CD14-positive monocyte (primary cell): ENCODE measurements at regions not wholly inside any gene's neighbourhood (a gene's known extent, or its start where the extent isn't known, plus 50 kb on each side); places are given as distances from the start of the nearest gene placed in this dataset.

ENCODE experiments used
- DNase-seq, 3 donors: peaks; one replicate each; pipeline ENCODE4 v3.0.0-alpha.2; 2011 to 2022
- H2AFZ ChIP-seq: 2 replicates; pipeline ENCODE4 v1.6.0; 2012; ENCODE audit warnings: mild to moderate bottlenecking, low read depth, low read length, inconsistent platforms; ENCODE audit not compliant: insufficient read depth, poor library complexity, severe bottlenecking
- H3K27ac ChIP-seq, 2 donors: 1 replicate in 1 of 2; 2 replicates in 1 of 2; pipeline ENCODE4 v1.5.1; 2012 to 2013; ENCODE audit warnings: low read length in 2 of 2, control low read depth in 1 of 2, inconsistent platforms in 1 of 2, low read depth in 1 of 2, mild to moderate bottlenecking in 1 of 2
- H3K27me3 ChIP-seq, 2 donors: one replicate each; pipeline versions ENCODE4 v1.6.0 to v1.6.1; 2011 to 2013; ENCODE audit warnings: low read length in 2 of 2; ENCODE audit not compliant: control insufficient read depth in 2 of 2, insufficient read depth in 2 of 2
- H3K36me3 ChIP-seq, 2 donors: replicated peaks in 1 of 2; 1 replicate in 1 of 2; 2 replicates in 1 of 2; pipeline versions ENCODE4 v1.5.1 to v1.6.1; 2012 to 2013; ENCODE audit warnings: low read length in 2 of 2, control low read depth in 1 of 2, inconsistent platforms in 1 of 2, mild to moderate bottlenecking in 1 of 2; ENCODE audit not compliant: insufficient read depth in 2 of 2, control insufficient read depth in 1 of 2
- H3K4me1 ChIP-seq, 2 donors: 1 replicate in 1 of 2; 2 replicates in 1 of 2; pipeline versions ENCODE4 v1.5.1 to v1.6.1; 2012 to 2013; ENCODE audit warnings: low read length in 2 of 2, control low read depth in 1 of 2, inconsistent platforms in 1 of 2, mild to moderate bottlenecking in 1 of 2, moderate library complexity in 1 of 2; ENCODE audit not compliant: insufficient read depth in 2 of 2, control insufficient read depth in 1 of 2
- H3K4me2 ChIP-seq: replicated peaks from 2 replicates; pipeline ENCODE3; 2012; ENCODE audit warnings: low read length, moderate library complexity, mild to moderate bottlenecking; ENCODE audit not compliant: poor library complexity, severe bottlenecking; ENCODE audit errors: extremely low read depth
- H3K4me3 ChIP-seq, 3 experiments: fragments of 200-600 bp in 1 of 3; sonication (generic) in 1 of 3; replicated peaks in 1 of 3; 1 replicate in 2 of 3; 2 replicates in 1 of 3; pipeline ENCODE4 v1.5.1; 2011 to 2013; ENCODE audit warnings: low read length in 3 of 3, mild to moderate bottlenecking in 3 of 3, control low read depth in 2 of 3, low read depth in 2 of 3, inconsistent platforms in 1 of 3, moderate library complexity in 1 of 3
- H3K79me2 ChIP-seq: 2 replicates; pipeline ENCODE4 v1.6.0; 2012; ENCODE audit warnings: mild to moderate bottlenecking, control low read depth, inconsistent platforms, low read length, moderate library complexity; ENCODE audit not compliant: insufficient read depth
- H3K9ac ChIP-seq: 2 replicates; pipeline ENCODE4 v1.6.0; 2017; ENCODE audit warnings: low read length, mild to moderate bottlenecking; ENCODE audit not compliant: insufficient read depth, poor library complexity, severe bottlenecking
- H3K9me3 ChIP-seq, 2 donors: replicated peaks in 1 of 2; 1 replicate in 1 of 2; 2 replicates in 1 of 2; pipeline versions ENCODE4 v1.5.1 to v1.6.1; 2012 to 2013; ENCODE audit warnings: low read length in 2 of 2, control low read depth in 1 of 2; ENCODE audit not compliant: control insufficient read depth in 1 of 2, insufficient read depth in 1 of 2
- H4K20me1 ChIP-seq: 2 replicates; pipeline ENCODE4 v1.6.0; 2012; ENCODE audit warnings: mild to moderate bottlenecking, low read length, control low read depth, moderate library complexity; ENCODE audit not compliant: insufficient read depth
- H3K27ac Mint-ChIP-seq, 7 donors: one replicate each; pipeline ENCODE4 v1.8.0; 2020; ENCODE audit warnings: mild to moderate bottlenecking in 7 of 7, mixed read lengths in 7 of 7, moderate library complexity in 6 of 7, inconsistent platforms in 2 of 7
- H3K27me3 Mint-ChIP-seq, 3 donors: one replicate each; pipeline ENCODE4 v1.8.0; 2021 to 2022; ENCODE audit warnings: low read depth in 3 of 3, mild to moderate bottlenecking in 3 of 3, mixed read lengths in 3 of 3, moderate library complexity in 3 of 3, inconsistent platforms in 1 of 3
- H3K36me3 Mint-ChIP-seq, 2 donors: one replicate each; pipeline ENCODE4 v1.8.0; 2020; ENCODE audit warnings: mixed read lengths in 2 of 2, inconsistent platforms in 1 of 2, mild to moderate bottlenecking in 1 of 2
- H3K4me1 Mint-ChIP-seq: one replicate; pipeline ENCODE4 v1.8.0; 2020; ENCODE audit warnings: mild to moderate bottlenecking, mixed read lengths
- H3K4me3 Mint-ChIP-seq, 2 donors: one replicate each; pipeline ENCODE4 v1.8.0; 2020; ENCODE audit warnings: mild to moderate bottlenecking in 2 of 2, mixed read lengths in 2 of 2, moderate library complexity in 1 of 2
- H3K9me3 Mint-ChIP-seq, 7 donors: one replicate each; pipeline ENCODE4 v1.8.0; 2020 to 2022; ENCODE audit warnings: mixed read lengths in 7 of 7, mild to moderate bottlenecking in 6 of 7, moderate library complexity in 6 of 7, inconsistent platforms in 2 of 7
- WGBS: methylation state at CpG from one replicate; pipeline ENCODE4 v1.1.5; 2013; ENCODE audit warnings: missing lambda C conversion rate; ENCODE audit not compliant: insufficient coverage; 5-methylcytosine and 5-hydroxymethylcytosine counted together
- intact Hi-C, 2 donors: fragments of 100-400 bp; cut with micrococcal nuclease; formaldehyde crosslinking; loops; one replicate each; pipeline versions ENCODE4 v1.15.0 to v1.15.1; 2023
- TF ChIP-seq, protein P1 (sequence below): fragments of 200-600 bp; IDR thresholded peaks from one replicate; pipeline ENCODE4 v1.8.0; 2022; ENCODE audit warnings: antibody characterized with exemption, mild to moderate bottlenecking

DNA sequence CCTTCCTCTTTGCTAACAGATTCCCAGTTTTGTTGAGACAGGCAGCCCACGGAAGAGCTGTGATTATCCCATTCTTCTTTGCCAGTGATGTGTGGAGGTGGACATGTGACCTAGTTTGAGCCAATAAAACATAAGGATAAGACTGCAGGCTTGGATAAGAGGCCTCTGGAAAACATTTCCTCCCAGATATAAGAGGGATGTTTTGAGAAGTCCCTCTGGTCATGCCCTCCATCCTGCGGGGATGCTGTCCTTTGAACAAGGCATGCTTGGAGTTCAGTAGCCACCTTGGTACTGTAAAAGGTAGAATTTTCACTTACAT, 155.7 kb downstream of the TM2D1 start:
- Mint-ChIP-seq H3K9me3 (peaks cover 12 to 21% (median 20%) of the 10 kb centered on the region in 7 donors), H3K4me1 (peaks cover 15% of the 10 kb centered on the region), H3K27ac (no peak overlapping the region), H3K36me3 (peaks cover 0 to 10% of the 10 kb centered on the region in 2 donors), H3K27me3 (peaks cover 0 to 2% (median 0%) of the 10 kb centered on the region in 3 donors), H3K4me3 (no peak overlapping the region)
- TF ChIP-seq, protein P1, sequence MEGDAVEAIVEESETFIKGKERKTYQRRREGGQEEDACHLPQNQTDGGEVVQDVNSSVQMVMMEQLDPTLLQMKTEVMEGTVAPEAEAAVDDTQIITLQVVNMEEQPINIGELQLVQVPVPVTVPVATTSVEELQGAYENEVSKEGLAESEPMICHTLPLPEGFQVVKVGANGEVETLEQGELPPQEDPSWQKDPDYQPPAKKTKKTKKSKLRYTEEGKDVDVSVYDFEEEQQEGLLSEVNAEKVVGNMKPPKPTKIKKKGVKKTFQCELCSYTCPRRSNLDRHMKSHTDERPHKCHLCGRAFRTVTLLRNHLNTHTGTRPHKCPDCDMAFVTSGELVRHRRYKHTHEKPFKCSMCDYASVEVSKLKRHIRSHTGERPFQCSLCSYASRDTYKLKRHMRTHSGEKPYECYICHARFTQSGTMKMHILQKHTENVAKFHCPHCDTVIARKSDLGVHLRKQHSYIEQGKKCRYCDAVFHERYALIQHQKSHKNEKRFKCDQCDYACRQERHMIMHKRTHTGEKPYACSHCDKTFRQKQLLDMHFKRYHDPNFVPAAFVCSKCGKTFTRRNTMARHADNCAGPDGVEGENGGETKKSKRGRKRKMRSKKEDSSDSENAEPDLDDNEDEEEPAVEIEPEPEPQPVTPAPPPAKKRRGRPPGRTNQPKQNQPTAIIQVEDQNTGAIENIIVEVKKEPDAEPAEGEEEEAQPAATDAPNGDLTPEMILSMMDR = no peak
- H3K9me3 ChIP-seq = peaks cover 14 to 23% of the 10 kb centered on the region in 2 donors
- H3K36me3 ChIP-seq = no peaks in the 10 kb centered on the region
- no peak overlapping the region for H3K27ac ChIP-seq
- H3K79me2 ChIP-seq = no peaks in the 10 kb centered on the region
- no peak overlapping the region for H3K9ac ChIP-seq
- H3K4me1 ChIP-seq = peaks cover 0 to 12% of the 10 kb centered on the region in 2 donors
- no peak overlapping the region for H3K4me2 ChIP-seq
- no peak overlapping the region for H2AFZ ChIP-seq
- intact Hi-C loops = no loop called here
- no peaks in the 10 kb centered on the region for H3K27me3 ChIP-seq
- no CpG with 5 or more reads among the region's 2 CpGs for WGBS
- DNase-seq = no peak
- no peak overlapping the region for H3K4me3 ChIP-seq
- H4K20me1 ChIP-seq = no peaks in the 10 kb centered on the region

DNA sequence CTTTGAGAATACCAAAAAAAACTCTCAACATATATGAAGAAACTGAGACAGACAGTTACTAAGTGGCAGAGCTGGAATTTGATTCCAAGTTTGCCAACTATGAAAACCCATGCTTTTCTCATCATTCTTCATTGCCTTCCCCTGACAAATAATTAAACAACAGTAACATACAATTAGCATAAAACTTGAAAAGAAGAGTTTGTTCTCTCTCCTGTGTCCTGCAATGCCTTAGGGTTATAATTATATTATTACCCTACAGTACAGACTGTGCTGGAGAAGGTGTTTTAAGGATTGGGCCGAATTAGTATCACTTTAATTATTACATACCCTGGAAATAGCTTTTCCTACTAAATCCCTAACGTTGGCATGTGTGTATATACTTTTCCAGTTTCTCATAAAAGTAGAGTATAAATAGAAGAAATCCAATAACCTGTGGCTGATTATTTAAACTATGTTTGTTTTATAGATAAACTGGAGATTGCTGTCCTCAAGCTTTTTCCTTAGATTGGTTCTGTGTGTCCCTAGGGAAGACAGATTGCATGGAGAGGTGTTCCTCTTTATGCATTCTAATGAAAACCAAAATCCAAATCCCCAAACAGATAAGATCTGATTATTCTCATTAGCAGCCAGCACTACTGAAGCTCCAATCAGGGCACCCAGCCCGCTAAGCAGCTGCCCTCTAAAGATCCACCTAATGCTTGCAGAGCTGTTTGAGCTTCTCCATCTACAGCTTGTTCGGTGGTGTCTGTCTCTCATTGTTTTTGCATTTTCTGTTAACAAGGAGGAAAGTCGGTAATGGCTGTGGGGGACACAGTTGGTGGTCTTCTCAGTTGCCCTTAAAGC, 156.3 kb downstream of the TM2D1 start:
- Mint-ChIP-seq H3K9me3 (peaks cover 12 to 21% (median 20%) of the 10 kb centered on the region in 7 donors), H3K36me3 (peaks cover 0 to 10% of the 10 kb centered on the region in 2 donors), H3K4me3 (no peak overlapping the region), H3K27me3 (peaks cover 0 to 2% (median 0%) of the 10 kb centered on the region in 3 donors), H3K27ac (no peak overlapping the region), H3K4me1 (peaks cover 15% of the 10 kb centered on the region)
- DNase-seq = no peak
- peaks cover 14 to 23% of the 10 kb centered on the region in 2 donors for H3K9me3 ChIP-seq
- no peak overlapping the region for H3K4me2 ChIP-seq
- no peak overlapping the region for H3K9ac ChIP-seq
- no peaks in the 10 kb centered on the region for H4K20me1 ChIP-seq
- intact Hi-C loops = no loop called here
- 100% methylated on average over 1 of the region's 5 CpGs for WGBS
- H3K27ac ChIP-seq = no peak overlapping the region
- H3K27me3 ChIP-seq = no peaks in the 10 kb centered on the region
- H3K4me1 ChIP-seq = peaks cover 0 to 12% of the 10 kb centered on the region in 2 donors
- no peaks in the 10 kb centered on the region for H3K36me3 ChIP-seq
- H3K4me3 ChIP-seq = no peak overlapping the region
- H3K79me2 ChIP-seq = no peaks in the 10 kb centered on the region
- TF ChIP-seq, protein P1 = no peak
- H2AFZ ChIP-seq = no peak overlapping the region
